Stomach (tissue), 4 donors: ENCODE measurements at regions not wholly inside any gene's neighbourhood (a gene's known extent, or its start where the extent isn't known, plus 50 kb on each side); places are given as distances from the start of the nearest gene placed in this dataset.

Experiments used
- POLR2A ChIP-seq, 4 donors: fragments of 450-650 bp; IDR thresholded peaks; one replicate each; pipeline ENCODE4 v1.6.1; 2016; ENCODE audit warnings: antibody characterized with exemption in 4 of 4, control low read depth in 2 of 4, mild to moderate bottlenecking in 1 of 4, moderate library complexity in 1 of 4
- POLR2AphosphoS5 ChIP-seq, 3 donors: sonication (generic); formaldehyde crosslinking; IDR thresholded peaks; one replicate each; pipeline ENCODE4 v1.6.1; 2016; ENCODE audit warnings: antibody characterized with exemption in 3 of 3
- TF ChIP-seq, protein P1 (sequence below), 7 experiments: fragments of 450-650 bp in 4 of 7; fragments of 200-600 bp in 3 of 7; sonication (generic) in 3 of 7; IDR thresholded peaks; one replicate each; pipeline ENCODE4 v1.5.1; 2016 to 2019; ENCODE audit warnings: antibody characterized with exemption in 7 of 7, control low read depth in 2 of 7, mild to moderate bottlenecking in 1 of 7

DNA sequence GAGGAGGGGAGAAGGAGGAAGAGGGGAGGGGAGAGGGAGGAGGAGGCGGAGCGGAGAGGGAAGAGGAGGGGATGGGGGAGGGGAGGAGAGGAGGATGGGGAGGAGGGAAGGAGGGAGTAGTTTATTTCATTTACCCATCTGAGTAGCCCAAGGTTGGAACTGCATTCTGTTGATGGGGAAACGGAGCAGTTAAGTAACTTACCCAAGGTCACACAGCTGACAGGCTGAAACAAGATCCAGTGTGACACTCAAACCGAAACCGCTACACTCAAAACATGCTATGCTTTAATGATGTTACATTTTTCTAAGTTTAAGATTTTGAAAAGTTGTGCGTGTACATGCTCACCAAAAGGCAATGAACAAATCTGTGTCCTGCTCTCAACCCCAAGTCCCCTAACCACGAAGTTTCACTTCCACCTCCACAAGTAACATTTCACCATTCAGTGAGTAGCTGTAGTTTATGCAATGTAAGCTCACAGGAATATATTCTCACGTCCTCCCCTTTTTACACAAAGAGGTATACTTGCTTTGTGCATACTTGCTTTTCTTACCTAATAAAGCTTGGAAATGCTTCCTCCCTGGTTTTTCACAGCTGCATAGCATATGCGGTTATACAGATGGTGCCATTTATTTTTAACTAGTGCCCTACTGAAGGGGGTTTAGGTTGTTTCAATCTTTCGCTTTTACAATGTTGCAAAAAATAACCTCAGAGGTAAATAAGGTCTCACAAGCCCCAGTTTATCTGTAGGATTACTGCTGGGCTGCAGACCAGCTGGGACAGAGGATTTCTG, 275.3 kb downstream of the PARN start:
- TF ChIP-seq, protein P1, sequence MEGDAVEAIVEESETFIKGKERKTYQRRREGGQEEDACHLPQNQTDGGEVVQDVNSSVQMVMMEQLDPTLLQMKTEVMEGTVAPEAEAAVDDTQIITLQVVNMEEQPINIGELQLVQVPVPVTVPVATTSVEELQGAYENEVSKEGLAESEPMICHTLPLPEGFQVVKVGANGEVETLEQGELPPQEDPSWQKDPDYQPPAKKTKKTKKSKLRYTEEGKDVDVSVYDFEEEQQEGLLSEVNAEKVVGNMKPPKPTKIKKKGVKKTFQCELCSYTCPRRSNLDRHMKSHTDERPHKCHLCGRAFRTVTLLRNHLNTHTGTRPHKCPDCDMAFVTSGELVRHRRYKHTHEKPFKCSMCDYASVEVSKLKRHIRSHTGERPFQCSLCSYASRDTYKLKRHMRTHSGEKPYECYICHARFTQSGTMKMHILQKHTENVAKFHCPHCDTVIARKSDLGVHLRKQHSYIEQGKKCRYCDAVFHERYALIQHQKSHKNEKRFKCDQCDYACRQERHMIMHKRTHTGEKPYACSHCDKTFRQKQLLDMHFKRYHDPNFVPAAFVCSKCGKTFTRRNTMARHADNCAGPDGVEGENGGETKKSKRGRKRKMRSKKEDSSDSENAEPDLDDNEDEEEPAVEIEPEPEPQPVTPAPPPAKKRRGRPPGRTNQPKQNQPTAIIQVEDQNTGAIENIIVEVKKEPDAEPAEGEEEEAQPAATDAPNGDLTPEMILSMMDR (IDR thresholded peaks at IDR 0.05) = no peak
- TF ChIP-seq POLR2AphosphoS5 (IDR thresholded peaks at IDR 0.05) = no peak
- no peak for TF ChIP-seq POLR2A (IDR thresholded peaks at IDR 0.05)
